Epithelial cell of esophagus (primary cell): ENCODE measurements at regions not wholly inside any gene's neighbourhood (a gene's known extent, or its start where the extent isn't known, plus 50 kb on each side); places are given as distances from the start of the nearest gene placed in this dataset.

ENCODE experiments used
- DNase-seq: peaks from one replicate; pipeline ENCODE4 v3.0.0; 2010; ENCODE audit warnings: low read depth
- H3K4me3 ChIP-seq: 2 replicates; pipeline ENCODE4 v1.5.1; 2011; ENCODE audit warnings: mild to moderate bottlenecking, low read length, control low read depth
- CTCF ChIP-seq: IDR thresholded peaks from 2 replicates; pipeline ENCODE4 v1.5.1; 2011; ENCODE audit warnings: low read depth, mild to moderate bottlenecking, low read length, control low read depth, inconsistent platforms; ENCODE audit not compliant: insufficient read depth; ENCODE audit errors: missing control alignments

DNA sequence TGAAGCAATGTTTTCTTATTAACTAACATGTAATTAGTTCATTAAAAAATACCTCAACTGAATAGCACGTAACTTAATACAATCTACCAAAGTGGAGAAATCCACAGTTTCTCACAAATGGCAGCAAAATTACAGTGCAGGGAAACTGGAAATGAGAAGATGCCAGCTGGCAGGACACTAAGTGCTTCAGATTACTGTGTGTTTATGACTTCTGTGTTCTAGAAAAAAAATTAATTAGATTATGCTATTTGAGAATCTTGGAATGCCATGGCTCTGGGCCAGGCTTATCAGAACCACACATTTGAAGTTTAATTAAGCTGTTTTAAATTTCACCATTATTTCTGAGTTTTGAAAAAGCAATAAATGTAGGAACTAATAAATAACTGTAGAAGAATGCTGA is 357.6 kb downstream of the TGFB2 start:
- no peak for DNase-seq
- TF ChIP-seq CTCF = no peak
- H3K4me3 ChIP-seq = no peak overlapping the region

- H3K4me3 ChIP-seq = no peak overlapping the region
- no peak for TF ChIP-seq CTCF
- no peak for DNase-seq
These were observed 358.7 kb downstream of the TGFB2 start for GRCh38 chr1:218703836-218704235.

DNA sequence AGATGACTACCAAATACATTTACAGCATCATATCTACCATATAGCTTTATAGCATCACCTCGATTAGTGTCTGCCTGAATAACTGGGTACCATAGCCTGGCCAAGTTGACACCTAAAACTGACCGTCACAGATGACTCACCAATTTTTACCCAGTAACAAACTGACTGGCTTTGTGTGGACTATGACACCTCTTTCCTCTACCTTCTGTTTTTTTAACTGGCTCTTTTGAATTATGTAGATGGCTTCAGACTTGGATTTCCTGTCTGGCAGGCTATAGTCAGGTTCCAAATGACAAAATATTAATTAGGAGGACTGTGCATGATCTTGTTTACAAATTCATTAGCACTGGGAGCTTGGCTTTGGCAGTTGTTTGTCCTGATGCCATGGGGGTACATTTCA is 360.3 kb downstream of the TGFB2 start:
- no peak for TF ChIP-seq CTCF

DNA sequence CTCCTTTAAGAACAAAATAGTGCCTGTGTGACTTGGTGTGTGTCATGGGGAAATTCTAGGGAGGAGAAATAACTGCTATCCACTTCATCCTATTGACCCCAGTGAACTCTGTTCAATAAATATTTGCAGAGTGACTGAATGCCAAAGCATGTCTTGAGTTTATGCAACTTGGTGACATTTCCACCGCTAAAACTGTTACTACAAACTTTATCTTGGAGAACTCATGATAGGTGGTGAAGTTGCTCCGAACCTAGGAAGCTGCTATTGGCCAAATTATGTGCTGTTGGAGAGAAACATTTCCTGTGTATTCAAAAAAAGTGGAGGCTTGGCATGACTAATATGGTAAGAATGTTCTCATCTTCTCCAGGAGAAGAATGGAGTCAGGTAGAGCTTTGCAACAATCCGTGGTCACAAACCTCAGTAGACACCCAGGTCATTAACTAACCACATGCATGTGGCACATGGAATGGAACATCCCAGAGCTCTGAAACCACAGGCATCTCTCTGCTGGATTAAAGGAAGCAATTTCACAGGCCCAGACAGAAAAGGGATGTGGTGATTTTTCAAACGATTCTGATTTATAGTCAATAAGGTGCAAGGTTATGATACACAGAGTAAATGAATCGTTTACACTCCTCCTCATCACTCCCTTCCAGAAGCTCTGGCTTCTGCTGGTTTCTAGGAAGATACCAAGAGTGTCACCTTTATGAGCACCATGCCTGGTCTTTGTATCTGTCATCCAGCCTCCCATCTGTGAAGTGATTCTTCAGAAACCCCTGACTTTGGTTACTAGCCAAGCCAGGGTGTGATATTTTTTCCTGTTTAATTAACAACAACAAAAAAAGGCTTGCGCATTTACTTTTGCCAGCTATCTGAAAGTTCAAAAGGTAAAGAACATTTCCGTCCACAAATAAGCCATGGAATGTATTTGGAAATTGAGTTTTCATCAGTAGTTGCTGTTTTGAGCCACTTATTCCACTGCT is 361.1 kb downstream of the TGFB2 start:
- no peak overlapping the region for H3K4me3 ChIP-seq
- peak; percentile 88 for DNase-seq
- TF ChIP-seq CTCF = no peak

More for the DNA sequence above, 360.3 kb downstream of the TGFB2 start:
- H3K4me3 ChIP-seq = no peak overlapping the region
- peak; percentile 63 for DNase-seq

GRCh38 chr1:218711001-218711400 is 365.9 kb downstream of the TGFB2 start:
- DNase-seq = peak; percentile 45
- TF ChIP-seq CTCF = no peak
- no peak overlapping the region for H3K4me3 ChIP-seq

GRCh38 chr1:218711884-218712674 is 366.9 kb downstream of the TGFB2 start:
- DNase-seq = peak; percentile 74
- H3K4me3 ChIP-seq = no peak overlapping the region
- no peak for TF ChIP-seq CTCF
